Tibial artery (tissue), 4 donors: ENCODE measurements at regions not wholly inside any gene's neighbourhood (a gene's known extent, or its start where the extent isn't known, plus 50 kb on each side); places are given as distances from the start of the nearest gene placed in this dataset.

ENCODE experiments used
- DNase-seq, 2 donors: peaks; one replicate each; pipeline ENCODE4 v3.0.0-alpha.2; 2019
- H3K27ac ChIP-seq, 2 donors: fragments of 200-600 bp; sonication (generic) in 1 of 2; 1 replicate in 1 of 2; 2 replicates in 1 of 2; pipeline ENCODE4 v1.5.1; 2018 to 2019; ENCODE audit warnings: mild to moderate bottlenecking in 1 of 2
- H3K27me3 ChIP-seq, 2 donors: fragments of 200-600 bp; sonication (generic) in 1 of 2; one replicate each; pipeline versions ENCODE4 v1.5.1 to v1.6.0; 2016 to 2019
- H3K36me3 ChIP-seq, 3 donors: fragments of 200-600 bp; sonication (generic) in 2 of 3; one replicate each; pipeline ENCODE4 v1.5.1; 2016 to 2019; ENCODE audit warnings: mild to moderate bottlenecking in 2 of 3
- H3K4me1 ChIP-seq, 4 donors: fragments of 200-600 bp; sonication (generic) in 2 of 4; 1 replicate in 3 of 4; 2 replicates in 1 of 4; pipeline ENCODE4 v1.5.1; 2016 to 2019
- H3K4me3 ChIP-seq, 2 donors: fragments of 200-600 bp; sonication (generic) in 1 of 2; 1 replicate in 1 of 2; 2 replicates in 1 of 2; pipeline ENCODE4 v1.5.1; 2018 to 2019; ENCODE audit warnings: mild to moderate bottlenecking in 2 of 2
- H3K9me3 ChIP-seq, 3 donors: fragments of 200-600 bp; sonication (generic) in 1 of 3; one replicate each; pipeline ENCODE4 v1.5.1; 2016 to 2019
- intact Hi-C: fragments of 100-400 bp; cut with DNase I; formaldehyde crosslinking; loops from one replicate; pipeline ENCODE4 v1.15.0; 2023; ENCODE audit warnings: low total_unique reads
- TF ChIP-seq, protein P1 (sequence below), 2 experiments: fragments of 200-600 bp in 1 of 2; fragments of 450-650 bp in 1 of 2; IDR thresholded peaks; one replicate each; pipeline ENCODE4 v1.5.1; 2017 to 2019; ENCODE audit warnings: antibody characterized with exemption in 2 of 2, mild to moderate bottlenecking in 1 of 2, moderate library complexity in 1 of 2

DNA sequence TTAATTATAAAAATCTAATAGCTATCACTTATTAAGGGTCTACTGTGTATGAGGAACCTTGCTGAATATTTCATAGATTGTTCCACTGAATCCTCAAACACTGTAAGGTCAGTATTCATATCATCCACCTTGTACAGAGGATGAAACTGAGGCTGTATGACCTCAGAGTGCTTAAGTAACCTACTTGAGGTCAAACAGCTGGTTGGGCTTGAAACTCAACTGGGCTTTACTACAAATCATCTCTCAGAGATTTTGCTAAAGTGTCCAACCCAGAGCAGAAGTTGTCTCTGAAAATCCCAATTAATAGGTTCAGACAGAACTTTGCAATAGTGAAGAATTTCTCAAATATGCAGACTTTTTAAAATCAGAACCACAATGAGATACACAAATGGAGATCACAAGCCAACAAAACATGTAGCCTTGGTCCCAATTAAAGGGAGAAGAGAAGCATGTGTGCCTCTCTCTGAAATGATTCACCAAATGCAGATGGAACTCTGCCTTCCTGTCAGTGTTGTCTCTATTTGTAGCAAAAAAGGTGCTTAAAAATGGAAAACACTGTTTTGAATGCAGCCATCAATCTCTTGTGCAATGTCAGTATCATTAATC lies 131.4 kb downstream of the FAM114A2 start:
- no peak overlapping the region for H3K27ac ChIP-seq
- H3K4me1 ChIP-seq, result peaks cover 0 to 38% (median 8%) of the 10 kb centered on the region in 4 donors
- no peak for DNase-seq
- no peaks in the 10 kb centered on the region for H3K36me3 ChIP-seq
- no peaks in the 10 kb centered on the region for H3K27me3 ChIP-seq
- no peaks in the 10 kb centered on the region for H3K9me3 ChIP-seq
- TF ChIP-seq, protein P1, sequence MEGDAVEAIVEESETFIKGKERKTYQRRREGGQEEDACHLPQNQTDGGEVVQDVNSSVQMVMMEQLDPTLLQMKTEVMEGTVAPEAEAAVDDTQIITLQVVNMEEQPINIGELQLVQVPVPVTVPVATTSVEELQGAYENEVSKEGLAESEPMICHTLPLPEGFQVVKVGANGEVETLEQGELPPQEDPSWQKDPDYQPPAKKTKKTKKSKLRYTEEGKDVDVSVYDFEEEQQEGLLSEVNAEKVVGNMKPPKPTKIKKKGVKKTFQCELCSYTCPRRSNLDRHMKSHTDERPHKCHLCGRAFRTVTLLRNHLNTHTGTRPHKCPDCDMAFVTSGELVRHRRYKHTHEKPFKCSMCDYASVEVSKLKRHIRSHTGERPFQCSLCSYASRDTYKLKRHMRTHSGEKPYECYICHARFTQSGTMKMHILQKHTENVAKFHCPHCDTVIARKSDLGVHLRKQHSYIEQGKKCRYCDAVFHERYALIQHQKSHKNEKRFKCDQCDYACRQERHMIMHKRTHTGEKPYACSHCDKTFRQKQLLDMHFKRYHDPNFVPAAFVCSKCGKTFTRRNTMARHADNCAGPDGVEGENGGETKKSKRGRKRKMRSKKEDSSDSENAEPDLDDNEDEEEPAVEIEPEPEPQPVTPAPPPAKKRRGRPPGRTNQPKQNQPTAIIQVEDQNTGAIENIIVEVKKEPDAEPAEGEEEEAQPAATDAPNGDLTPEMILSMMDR (IDR thresholded peaks at IDR 0.05), result no peak
- intact Hi-C loops, result no loop called here
- no peak overlapping the region for H3K4me3 ChIP-seq

DNA sequence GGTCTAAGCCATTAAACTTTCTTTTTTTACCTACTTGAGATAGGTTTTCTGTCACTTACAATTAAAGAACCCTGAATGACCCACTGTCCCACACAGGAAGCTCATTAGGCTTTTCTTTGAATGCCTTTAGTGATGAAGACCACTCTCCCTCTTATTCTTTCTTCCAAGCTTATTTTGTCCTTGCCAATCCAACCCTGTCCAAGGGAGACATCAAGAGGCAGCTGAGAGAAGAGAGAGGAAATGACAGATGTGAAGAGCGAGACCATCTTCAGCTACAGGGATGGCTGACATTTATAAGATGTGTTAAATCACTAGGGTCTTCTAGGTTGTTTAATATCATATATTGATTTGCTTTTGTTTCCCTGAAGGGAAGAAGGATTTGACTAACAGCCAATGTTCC lies 133.5 kb downstream of the FAM114A2 start:
- Histone ChIP-seq H3K4me3 (no peak overlapping the region), H3K27ac (peak overlapping the region; percentile 3 to 5), H3K36me3 (no peaks in the 10 kb centered on the region), H3K27me3 (no peaks in the 10 kb centered on the region), H3K9me3 (no peaks in the 10 kb centered on the region), H3K4me1 (peaks cover 0 to 59% (median 17%) of the 10 kb centered on the region in 4 donors)
- DNase-seq, result no peak
- intact Hi-C loops, result no loop called here
- TF ChIP-seq, protein P1 (IDR thresholded peaks at IDR 0.05), result no peak

DNA sequence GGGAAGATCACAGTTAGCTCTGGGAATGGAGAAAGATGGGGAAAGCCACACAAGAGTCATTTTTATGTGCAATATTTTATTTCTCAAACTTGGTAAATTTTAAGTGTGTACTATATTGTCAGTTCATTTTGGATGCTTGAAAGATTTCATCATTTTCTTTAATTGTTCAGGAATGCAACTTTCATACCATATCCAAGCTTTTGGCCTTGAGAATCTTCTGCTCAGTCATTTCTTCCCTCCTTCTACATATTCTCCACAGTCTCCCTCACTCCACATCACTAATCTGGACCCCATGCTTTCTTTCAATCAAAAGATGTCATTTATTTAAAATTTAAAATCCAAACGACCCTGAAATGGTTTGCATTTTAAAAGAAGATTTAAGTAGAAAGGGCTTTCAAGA lies 135.4 kb downstream of the FAM114A2 start:
- no peak for DNase-seq
- Histone ChIP-seq H3K4me1 (peaks cover 0 to 70% (median 24%) of the 10 kb centered on the region in 4 donors), H3K27me3 (no peaks in the 10 kb centered on the region), H3K27ac (peak overlapping the region; percentile 42 to 71), H3K4me3 (no peak overlapping the region), H3K9me3 (no peaks in the 10 kb centered on the region), H3K36me3 (no peaks in the 10 kb centered on the region)
- intact Hi-C loops, result no loop called here
- TF ChIP-seq, protein P1 (IDR thresholded peaks at IDR 0.05), result no peak

DNA sequence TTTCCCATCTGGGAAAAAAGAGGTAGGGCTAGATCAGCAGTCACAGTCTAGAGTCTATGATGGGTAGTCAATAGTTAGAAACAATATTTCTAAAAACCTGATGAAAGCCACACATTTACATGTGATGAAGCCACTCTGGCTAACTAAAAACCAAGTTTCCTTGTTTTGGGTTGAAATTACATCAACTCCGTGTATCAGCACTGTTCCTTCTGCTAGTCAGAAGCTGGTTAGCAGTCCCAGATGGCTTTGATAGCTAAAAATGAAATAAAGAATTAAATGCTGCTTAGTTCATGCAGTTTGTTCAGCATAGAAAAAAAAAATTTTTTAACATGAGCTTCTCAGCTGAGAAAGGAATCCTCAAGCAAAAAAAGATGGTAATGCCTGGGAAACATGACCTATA lies 136.7 kb downstream of the FAM114A2 start:
- Histone ChIP-seq H3K9me3 (no peaks in the 10 kb centered on the region), H3K36me3 (no peaks in the 10 kb centered on the region), H3K27me3 (no peaks in the 10 kb centered on the region), H3K27ac (peak overlapping the region; percentile 64 to 71), H3K4me1 (peaks cover 0 to 67% (median 24%) of the 10 kb centered on the region in 4 donors), H3K4me3 (no peak overlapping the region)
- TF ChIP-seq, protein P1 (IDR thresholded peaks at IDR 0.05), result no peak
- DNase-seq, result no peak
- intact Hi-C loops, result no loop called here

DNA sequence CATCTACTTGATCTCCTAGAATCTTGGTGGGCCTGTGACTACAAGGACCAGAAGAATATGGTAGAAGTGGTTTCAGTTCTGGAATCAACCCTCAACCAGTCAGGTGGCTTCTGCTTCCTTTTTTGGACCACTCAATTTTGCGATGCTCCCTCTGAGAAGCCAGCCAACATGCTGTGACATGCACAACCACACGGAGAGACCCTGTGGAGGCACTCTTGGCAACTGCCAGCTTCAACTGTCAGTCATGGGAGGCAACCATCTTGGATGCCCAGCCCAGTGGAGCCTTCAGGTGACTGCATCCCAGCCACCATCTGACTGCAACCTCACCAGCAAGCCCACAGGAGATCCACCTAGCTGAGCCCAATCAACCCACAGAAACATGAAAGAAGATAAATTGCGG lies 137.3 kb downstream of the FAM114A2 start:
- Histone ChIP-seq H3K4me1 (peaks cover 0 to 73% (median 27%) of the 10 kb centered on the region in 4 donors), H3K27me3 (no peaks in the 10 kb centered on the region), H3K4me3 (no peak overlapping the region), H3K36me3 (no peaks in the 10 kb centered on the region), H3K27ac (peak overlapping the region; percentile 64 to 71), H3K9me3 (no peaks in the 10 kb centered on the region)
- intact Hi-C loops, result no loop called here
- no peak for DNase-seq
- TF ChIP-seq, protein P1 (IDR thresholded peaks at IDR 0.05), result no peak
